ENCODE measurements at regions not wholly inside any gene's neighbourhood (a gene's known extent, or its start where the extent isn't known, plus 50 kb on each side); places are given as distances from the start of the nearest gene placed in this dataset.

GRCh38 chr18:1452821-1453220, 548.1 kb downstream of the ADCYAP1 start:
- DNase-seq (ENCODE audit: low read depth): no peak
- H3K4me3 ChIP-seq (ENCODE audit: low read depth, low read length): no peak overlapping the region
- TF ChIP-seq, protein P1, sequence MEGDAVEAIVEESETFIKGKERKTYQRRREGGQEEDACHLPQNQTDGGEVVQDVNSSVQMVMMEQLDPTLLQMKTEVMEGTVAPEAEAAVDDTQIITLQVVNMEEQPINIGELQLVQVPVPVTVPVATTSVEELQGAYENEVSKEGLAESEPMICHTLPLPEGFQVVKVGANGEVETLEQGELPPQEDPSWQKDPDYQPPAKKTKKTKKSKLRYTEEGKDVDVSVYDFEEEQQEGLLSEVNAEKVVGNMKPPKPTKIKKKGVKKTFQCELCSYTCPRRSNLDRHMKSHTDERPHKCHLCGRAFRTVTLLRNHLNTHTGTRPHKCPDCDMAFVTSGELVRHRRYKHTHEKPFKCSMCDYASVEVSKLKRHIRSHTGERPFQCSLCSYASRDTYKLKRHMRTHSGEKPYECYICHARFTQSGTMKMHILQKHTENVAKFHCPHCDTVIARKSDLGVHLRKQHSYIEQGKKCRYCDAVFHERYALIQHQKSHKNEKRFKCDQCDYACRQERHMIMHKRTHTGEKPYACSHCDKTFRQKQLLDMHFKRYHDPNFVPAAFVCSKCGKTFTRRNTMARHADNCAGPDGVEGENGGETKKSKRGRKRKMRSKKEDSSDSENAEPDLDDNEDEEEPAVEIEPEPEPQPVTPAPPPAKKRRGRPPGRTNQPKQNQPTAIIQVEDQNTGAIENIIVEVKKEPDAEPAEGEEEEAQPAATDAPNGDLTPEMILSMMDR (conservative IDR thresholded peaks at IDR 0.05; ENCODE audit: low read depth, low read length): no peak

DNA sequence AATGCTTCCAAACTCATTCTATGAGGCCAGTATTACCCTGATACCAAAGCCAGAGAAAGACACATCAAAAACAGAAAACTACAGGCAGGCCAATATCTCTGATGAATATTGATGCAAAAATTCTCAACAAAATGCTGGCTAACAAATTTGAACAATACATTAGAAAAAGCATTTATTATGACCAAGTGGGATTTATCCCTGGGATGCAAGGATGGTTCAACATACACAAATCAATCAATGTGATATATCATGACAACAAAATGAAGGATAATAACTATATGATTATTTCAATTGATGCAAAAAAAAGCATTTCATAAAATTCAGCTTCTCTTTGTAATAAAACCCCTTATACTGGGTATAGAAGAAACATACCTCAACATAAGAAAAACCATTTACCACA, 550.9 kb downstream of the ADCYAP1 start:
- TF ChIP-seq, protein P1 (conservative IDR thresholded peaks at IDR 0.05; ENCODE audit: low read depth, low read length): no peak
- DNase-seq (ENCODE audit: low read depth): no peak
- H3K4me3 ChIP-seq (ENCODE audit: low read depth, low read length): no peak overlapping the region

- no peak for DNase-seq (ENCODE audit: low read depth)
- H3K4me3 ChIP-seq (ENCODE audit: low read depth, low read length): no peak overlapping the region
- TF ChIP-seq, protein P1 (conservative IDR thresholded peaks at IDR 0.05; ENCODE audit: low read depth, low read length): no peak
These were observed 553.9 kb downstream of the ADCYAP1 start for GRCh38 chr18:1458547-1458946.

DNA sequence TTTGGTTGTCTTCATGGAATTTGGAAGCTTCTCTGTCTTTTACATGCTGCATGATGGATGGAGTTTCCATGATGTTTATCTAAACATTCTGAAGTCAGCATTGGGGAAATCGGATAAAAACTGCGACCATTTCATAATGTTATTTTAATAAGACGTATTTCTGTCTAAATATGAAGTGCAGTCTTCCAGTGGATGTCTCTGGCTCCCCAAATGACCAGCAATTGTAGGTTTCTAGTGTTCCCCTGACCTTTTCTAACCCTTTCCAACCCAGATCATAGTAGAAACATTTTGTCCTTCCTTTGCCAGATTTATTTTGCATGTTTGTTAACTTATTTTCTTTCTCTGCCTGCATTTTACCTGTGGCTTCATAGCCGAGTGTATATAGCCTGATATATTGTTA, 559.3 kb downstream of the ADCYAP1 start:
- no peak for DNase-seq (ENCODE audit: low read depth)
- H3K4me3 ChIP-seq (ENCODE audit: low read depth, low read length): no peak overlapping the region
- TF ChIP-seq, protein P1 (conservative IDR thresholded peaks at IDR 0.05; ENCODE audit: low read depth, low read length): no peak

GRCh38 chr18:1464444-1465217, 560.0 kb downstream of the ADCYAP1 start:
- H3K4me3 ChIP-seq (ENCODE audit: low read depth, low read length): no peak overlapping the region
- DNase-seq (ENCODE audit: low read depth): no peak
- TF ChIP-seq, protein P1 (conservative IDR thresholded peaks at IDR 0.05; ENCODE audit: low read depth, low read length): no peak

- DNase-seq (ENCODE audit: low read depth): no peak
- no peak overlapping the region for H3K4me3 ChIP-seq (ENCODE audit: low read depth, low read length)
- TF ChIP-seq, protein P1 (conservative IDR thresholded peaks at IDR 0.05; ENCODE audit: low read depth, low read length): no peak
These were observed 561.4 kb downstream of the ADCYAP1 start for GRCh38 chr18:1466035-1466434.

DNA sequence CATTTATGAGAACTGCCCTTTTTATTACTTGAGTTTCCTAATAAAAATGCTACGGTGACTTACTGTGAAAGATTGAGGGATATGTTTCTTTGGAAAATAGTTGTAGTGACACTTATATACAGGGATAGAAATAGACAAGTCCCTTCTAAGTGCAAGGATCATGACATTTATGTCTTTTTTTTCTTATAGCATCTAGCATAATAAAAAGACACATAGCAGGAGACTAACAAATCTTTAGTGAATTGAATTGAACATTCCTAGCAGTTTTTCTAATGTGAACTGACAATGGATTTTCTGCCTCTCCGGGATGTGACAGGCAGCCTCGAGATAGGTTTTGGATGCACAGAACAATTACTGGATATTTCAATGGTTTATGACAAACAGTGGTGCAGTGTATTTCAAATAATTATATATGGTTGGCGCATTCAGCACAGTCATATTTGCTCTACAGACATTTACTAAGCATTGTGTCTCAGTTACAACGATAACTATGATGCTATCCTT, 562.8 kb downstream of the ADCYAP1 start:
- DNase-seq (ENCODE audit: low read depth): no peak
- TF ChIP-seq, protein P1 (conservative IDR thresholded peaks at IDR 0.05; ENCODE audit: low read depth, low read length): no peak
- no peak overlapping the region for H3K4me3 ChIP-seq (ENCODE audit: low read depth, low read length)

Data from choroid plexus epithelial cell (primary cell).